Panc1 (cell line): ENCODE measurements at regions not wholly inside any gene's neighbourhood (a gene's known extent, or its start where the extent isn't known, plus 50 kb on each side); places are given as distances from the start of the nearest gene placed in this dataset.

Experiments used
- CTCF ChIP-seq: fragments of 450-650 bp; IDR thresholded peaks from 2 replicates; pipeline ENCODE4 v1.5.1; 2017; ENCODE audit warnings: mild to moderate bottlenecking
- POLR2AphosphoS5 ChIP-seq: IDR thresholded peaks from 2 replicates; pipeline ENCODE4 v1.6.1; 2012; ENCODE audit warnings: mild to moderate bottlenecking, low read depth, low read length, moderate library complexity
- TCF7L2 ChIP-seq: IDR thresholded peaks from 2 replicates; pipeline ENCODE4 v1.6.1; 2011; ENCODE audit warnings: mild to moderate bottlenecking, low read depth, low read length, inconsistent platforms

DNA sequence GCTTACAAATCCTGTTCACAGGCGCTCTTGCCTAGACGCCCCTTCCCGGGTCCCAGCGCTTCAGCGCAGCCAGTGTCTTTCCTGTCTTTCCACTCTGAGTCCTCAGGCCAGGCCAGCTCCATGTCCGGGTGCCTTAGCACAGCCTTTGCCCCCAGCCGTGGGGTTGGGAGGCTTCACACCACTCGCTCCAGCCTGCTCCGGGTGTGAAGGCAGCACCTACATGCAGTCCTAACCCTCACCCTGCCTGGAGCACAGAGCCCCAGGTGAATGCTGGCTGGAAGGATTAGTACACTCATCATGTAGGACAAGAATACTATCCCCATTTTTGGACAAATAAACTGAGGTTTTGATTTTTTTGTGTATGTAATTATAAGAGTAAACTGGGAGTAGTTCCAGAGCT, 81.7 kb upstream of the TMEM72 start:
- TF ChIP-seq POLR2AphosphoS5 (no peak), CTCF (no peak), TCF7L2 (no peak)
